WTC11 (cell line): ENCODE measurements at regions not wholly inside any gene's neighbourhood (a gene's known extent, or its start where the extent isn't known, plus 50 kb on each side); places are given as distances from the start of the nearest gene placed in this dataset.

Experiments
- ATAC-seq: fragments of 200-7000 bp; cut with Tn5 transposase; 2 replicates; pipeline ENCODE4 v1.10.0; 2021; ENCODE audit warnings: mild to moderate bottlenecking, moderate library complexity
- CTCF ChIA-PET: fragments of 300-600 bp; sonication (Branson Sonifier 250); formaldehyde crosslinking; loops from one replicate; lab custom pipeline; 2021; ENCODE audit warnings: antibody characterized with exemption; lab: Charles Lee
- POLR2A ChIA-PET: fragments of 350-600 bp; sonication (Branson Sonifier 250); formaldehyde crosslinking; loops from one replicate; lab custom pipeline; 2021; ENCODE audit warnings: antibody characterized with exemption; lab: Charles Lee
- DNase-seq: peaks from one replicate; pipeline ENCODE4 v3.0.0; 2021; ENCODE audit warnings: low spot score
- H3K27ac Mint-ChIP-seq: 2 replicates; pipeline ENCODE4 v1.8.0; 2021; ENCODE audit warnings: mixed read lengths
- H3K27me3 Mint-ChIP-seq: 2 replicates; pipeline ENCODE4 v1.8.0; 2021; ENCODE audit warnings: low read depth, mild to moderate bottlenecking, moderate library complexity, mixed read lengths
- H3K36me3 Mint-ChIP-seq: 2 replicates; pipeline ENCODE4 v1.8.0; 2021; ENCODE audit warnings: mixed read lengths
- H3K4me1 Mint-ChIP-seq: 2 replicates; pipeline ENCODE4 v1.8.0; 2022; ENCODE audit warnings: mixed read lengths
- H3K4me3 Mint-ChIP-seq: 2 replicates; pipeline ENCODE4 v1.8.0; 2021; ENCODE audit warnings: mild to moderate bottlenecking, moderate library complexity, mixed read lengths
- H3K9me3 Mint-ChIP-seq: 2 replicates; pipeline ENCODE4 v1.8.0; 2021; ENCODE audit warnings: mixed read lengths
- ATF1 ChIP-seq: sonication (generic); formaldehyde crosslinking; IDR thresholded peaks from 2 replicates; pipeline ENCODE4 v1.8.1; 2023; ENCODE audit warnings: mild to moderate bottlenecking, moderate library complexity, missing genetic modification reagents
- CBFB ChIP-seq: sonication (generic); formaldehyde crosslinking; IDR thresholded peaks from 2 replicates; pipeline ENCODE4 v1.8.1; 2022; ENCODE audit warnings: mild to moderate bottlenecking, low read depth, missing genetic modification reagents
- CREM ChIP-seq: sonication (generic); formaldehyde crosslinking; IDR thresholded peaks from 2 replicates; pipeline ENCODE4 v1.8.1; 2022; ENCODE audit warnings: mild to moderate bottlenecking, missing genetic modification reagents, moderate library complexity
- ELF4 ChIP-seq: sonication (generic); formaldehyde crosslinking; IDR thresholded peaks from 2 replicates; pipeline ENCODE4 v1.8.1; 2022; ENCODE audit warnings: low read depth, mild to moderate bottlenecking, moderate library complexity, missing genetic modification reagents
- FOXK1 ChIP-seq: sonication (generic); formaldehyde crosslinking; IDR thresholded peaks from 2 replicates; pipeline ENCODE4 v1.8.0; 2022; ENCODE audit warnings: mild to moderate bottlenecking, moderate library complexity, missing genetic modification reagents
- FOXP1 ChIP-seq: sonication (generic); formaldehyde crosslinking; IDR thresholded peaks from 2 replicates; pipeline ENCODE4 v1.8.0; 2022; ENCODE audit warnings: missing genetic modification reagents, mild to moderate bottlenecking, moderate library complexity, borderline replicate concordance
- HMGA2 ChIP-seq: fragments of 250-450 bp; sonication (Bioruptor Pico); IDR thresholded peaks from 2 replicates; pipeline ENCODE4 v1.4.0; 2021; ENCODE audit warnings: mild to moderate bottlenecking, moderate library complexity
- IRF2 ChIP-seq: sonication (generic); formaldehyde crosslinking; IDR thresholded peaks from 2 replicates; pipeline ENCODE4 v1.8.0; 2022; ENCODE audit warnings: low read depth, missing genetic modification reagents, borderline replicate concordance
- NR1H2 ChIP-seq: sonication (generic); formaldehyde crosslinking; IDR thresholded peaks from 2 replicates; pipeline ENCODE4 v1.9.0; 2021; ENCODE audit warnings: mild to moderate bottlenecking, moderate library complexity, missing genetic modification reagents
- NR3C1 ChIP-seq: sonication (generic); formaldehyde crosslinking; conservative IDR thresholded peaks from 2 replicates; pipeline ENCODE4 v1.8.1; 2023; ENCODE audit warnings: low read depth, mild to moderate bottlenecking, missing genetic modification reagents
- PRRX2 ChIP-seq: fragments of 250-450 bp; sonication (Bioruptor Pico); IDR thresholded peaks from 2 replicates; pipeline ENCODE4 v1.8.0; 2021; ENCODE audit warnings: mild to moderate bottlenecking
- SMAD4 ChIP-seq: sonication (generic); formaldehyde crosslinking; IDR thresholded peaks from 2 replicates; pipeline ENCODE4 v1.8.0; 2022; ENCODE audit warnings: mild to moderate bottlenecking, missing genetic modification reagents
- SOX15 ChIP-seq: fragments of 250-450 bp; sonication (Bioruptor Pico); IDR thresholded peaks from 2 replicates; pipeline ENCODE4 v1.9.0; 2021; ENCODE audit warnings: mild to moderate bottlenecking
- SP1 ChIP-seq: sonication (generic); formaldehyde crosslinking; conservative IDR thresholded peaks from 2 replicates; pipeline ENCODE4 v1.8.1; 2022; ENCODE audit warnings: missing genetic modification reagents
- ZBTB21 ChIP-seq: sonication (generic); formaldehyde crosslinking; IDR thresholded peaks from 2 replicates; pipeline ENCODE4 v1.8.1; 2023; ENCODE audit warnings: mild to moderate bottlenecking, missing genetic modification reagents, borderline replicate concordance
- ZNF219 ChIP-seq: sonication (generic); formaldehyde crosslinking; IDR thresholded peaks from 2 replicates; pipeline ENCODE4 v1.8.0; 2023; ENCODE audit warnings: missing genetic modification reagents, mild to moderate bottlenecking, borderline replicate concordance
- ZNF416 ChIP-seq: fragments of 250-450 bp; sonication (Bioruptor Pico); IDR thresholded peaks from 2 replicates; pipeline ENCODE4 v1.9.0; 2021; ENCODE audit warnings: mild to moderate bottlenecking, inconsistent platforms
- ZNF671 ChIP-seq: fragments of 250-450 bp; sonication (Bioruptor Pico); IDR thresholded peaks from 2 replicates; pipeline ENCODE4 v1.8.0; 2021; ENCODE audit warnings: mild to moderate bottlenecking
- TF ChIP-seq, protein P1 (sequence below): sonication (generic); formaldehyde crosslinking; IDR thresholded peaks from 2 replicates; pipeline ENCODE4 v1.8.1; 2023; ENCODE audit warnings: mild to moderate bottlenecking, missing genetic modification reagents, moderate library complexity
- TF ChIP-seq, protein P2 (sequence below): sonication (generic); formaldehyde crosslinking; IDR thresholded peaks from 2 replicates; pipeline ENCODE4 v1.8.1; 2022; ENCODE audit warnings: low read depth, mild to moderate bottlenecking, moderate library complexity, missing genetic modification reagents, borderline replicate concordance
- TF ChIP-seq, protein P3 (sequence below): sonication (generic); formaldehyde crosslinking; IDR thresholded peaks from 2 replicates; pipeline ENCODE4 v1.8.0; 2022; ENCODE audit warnings: mild to moderate bottlenecking, missing genetic modification reagents
- TF ChIP-seq, protein P4 (sequence below): fragments of 250-450 bp; sonication (Bioruptor Pico); IDR thresholded peaks from 2 replicates; pipeline ENCODE4 v1.9.0; 2021; ENCODE audit warnings: mild to moderate bottlenecking
- TF ChIP-seq, protein P5 (sequence below): sonication (generic); formaldehyde crosslinking; IDR thresholded peaks from 2 replicates; pipeline ENCODE4 v1.8.1; 2022; ENCODE audit warnings: mild to moderate bottlenecking, moderate library complexity, missing genetic modification reagents
- TF ChIP-seq, protein P6 (sequence below): sonication (generic); formaldehyde crosslinking; IDR thresholded peaks from 2 replicates; pipeline ENCODE4 v1.8.0; 2022; ENCODE audit warnings: mild to moderate bottlenecking, missing genetic modification reagents
- TF ChIP-seq, protein P7 (sequence below): sonication (generic); formaldehyde crosslinking; IDR thresholded peaks from 2 replicates; pipeline ENCODE4 v1.8.1; 2022; ENCODE audit warnings: mild to moderate bottlenecking, missing genetic modification reagents, moderate library complexity, borderline replicate concordance

DNA sequence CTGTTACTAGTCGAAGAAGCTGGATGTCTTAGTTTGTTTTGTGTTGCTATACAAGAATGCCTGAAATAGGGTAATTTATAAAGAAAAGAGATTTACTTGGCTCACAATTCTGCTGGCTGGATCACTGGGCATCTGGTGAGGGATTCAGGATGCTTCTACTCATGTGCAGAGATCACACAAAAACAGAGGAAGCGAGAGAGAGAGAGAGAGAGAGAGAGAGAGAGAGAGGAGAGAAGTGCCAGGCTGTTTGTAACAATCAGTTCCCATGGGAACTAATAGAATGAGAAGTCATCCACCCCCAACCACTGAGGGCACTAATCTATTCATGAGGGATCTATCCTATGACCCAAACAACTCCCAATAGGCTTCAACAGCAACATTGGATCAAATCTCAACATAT lies 66.2 kb upstream of the FAM9A start:
- ChIA-PET POLR2A (interaction anchor here (0.7 kb wide), 1 partner anchor 12 kb away, joined by 3 read pairs; no protein-coding TSS in a partner anchor), CTCF (no interaction called here)
- TF ChIP-seq CREM (CRISPR knock-in tag) (no peak), ZNF219 (no peak), SMAD4 (CRISPR knock-in tag) (no peak), CBFB (no peak), ZNF671 (CRISPR knock-in tag) (no peak), HMGA2 (CRISPR knock-in tag) (no peak), ZNF416 (CRISPR knock-in tag) (no peak), NR1H2 (CRISPR knock-in tag) (no peak), ZBTB21 (no peak), IRF2 (CRISPR knock-in tag) (no peak), ELF4 (CRISPR knock-in tag) (no peak), PRRX2 (no peak), FOXP1 (CRISPR knock-in tag) (no peak)
- TF ChIP-seq, protein P1, sequence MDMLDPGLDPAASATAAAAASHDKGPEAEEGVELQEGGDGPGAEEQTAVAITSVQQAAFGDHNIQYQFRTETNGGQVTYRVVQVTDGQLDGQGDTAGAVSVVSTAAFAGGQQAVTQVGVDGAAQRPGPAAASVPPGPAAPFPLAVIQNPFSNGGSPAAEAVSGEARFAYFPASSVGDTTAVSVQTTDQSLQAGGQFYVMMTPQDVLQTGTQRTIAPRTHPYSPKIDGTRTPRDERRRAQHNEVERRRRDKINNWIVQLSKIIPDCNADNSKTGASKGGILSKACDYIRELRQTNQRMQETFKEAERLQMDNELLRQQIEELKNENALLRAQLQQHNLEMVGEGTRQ (CRISPR knock-in tag): no peak
- TF ChIP-seq, protein P2, sequence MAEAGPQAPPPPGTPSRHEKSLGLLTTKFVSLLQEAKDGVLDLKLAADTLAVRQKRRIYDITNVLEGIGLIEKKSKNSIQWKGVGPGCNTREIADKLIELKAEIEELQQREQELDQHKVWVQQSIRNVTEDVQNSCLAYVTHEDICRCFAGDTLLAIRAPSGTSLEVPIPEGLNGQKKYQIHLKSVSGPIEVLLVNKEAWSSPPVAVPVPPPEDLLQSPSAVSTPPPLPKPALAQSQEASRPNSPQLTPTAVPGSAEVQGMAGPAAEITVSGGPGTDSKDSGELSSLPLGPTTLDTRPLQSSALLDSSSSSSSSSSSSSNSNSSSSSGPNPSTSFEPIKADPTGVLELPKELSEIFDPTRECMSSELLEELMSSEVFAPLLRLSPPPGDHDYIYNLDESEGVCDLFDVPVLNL (CRISPR knock-in tag): no peak
- TF ChIP-seq, protein P3, sequence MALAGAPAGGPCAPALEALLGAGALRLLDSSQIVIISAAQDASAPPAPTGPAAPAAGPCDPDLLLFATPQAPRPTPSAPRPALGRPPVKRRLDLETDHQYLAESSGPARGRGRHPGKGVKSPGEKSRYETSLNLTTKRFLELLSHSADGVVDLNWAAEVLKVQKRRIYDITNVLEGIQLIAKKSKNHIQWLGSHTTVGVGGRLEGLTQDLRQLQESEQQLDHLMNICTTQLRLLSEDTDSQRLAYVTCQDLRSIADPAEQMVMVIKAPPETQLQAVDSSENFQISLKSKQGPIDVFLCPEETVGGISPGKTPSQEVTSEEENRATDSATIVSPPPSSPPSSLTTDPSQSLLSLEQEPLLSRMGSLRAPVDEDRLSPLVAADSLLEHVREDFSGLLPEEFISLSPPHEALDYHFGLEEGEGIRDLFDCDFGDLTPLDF: no peak
- TF ChIP-seq, protein P4, sequence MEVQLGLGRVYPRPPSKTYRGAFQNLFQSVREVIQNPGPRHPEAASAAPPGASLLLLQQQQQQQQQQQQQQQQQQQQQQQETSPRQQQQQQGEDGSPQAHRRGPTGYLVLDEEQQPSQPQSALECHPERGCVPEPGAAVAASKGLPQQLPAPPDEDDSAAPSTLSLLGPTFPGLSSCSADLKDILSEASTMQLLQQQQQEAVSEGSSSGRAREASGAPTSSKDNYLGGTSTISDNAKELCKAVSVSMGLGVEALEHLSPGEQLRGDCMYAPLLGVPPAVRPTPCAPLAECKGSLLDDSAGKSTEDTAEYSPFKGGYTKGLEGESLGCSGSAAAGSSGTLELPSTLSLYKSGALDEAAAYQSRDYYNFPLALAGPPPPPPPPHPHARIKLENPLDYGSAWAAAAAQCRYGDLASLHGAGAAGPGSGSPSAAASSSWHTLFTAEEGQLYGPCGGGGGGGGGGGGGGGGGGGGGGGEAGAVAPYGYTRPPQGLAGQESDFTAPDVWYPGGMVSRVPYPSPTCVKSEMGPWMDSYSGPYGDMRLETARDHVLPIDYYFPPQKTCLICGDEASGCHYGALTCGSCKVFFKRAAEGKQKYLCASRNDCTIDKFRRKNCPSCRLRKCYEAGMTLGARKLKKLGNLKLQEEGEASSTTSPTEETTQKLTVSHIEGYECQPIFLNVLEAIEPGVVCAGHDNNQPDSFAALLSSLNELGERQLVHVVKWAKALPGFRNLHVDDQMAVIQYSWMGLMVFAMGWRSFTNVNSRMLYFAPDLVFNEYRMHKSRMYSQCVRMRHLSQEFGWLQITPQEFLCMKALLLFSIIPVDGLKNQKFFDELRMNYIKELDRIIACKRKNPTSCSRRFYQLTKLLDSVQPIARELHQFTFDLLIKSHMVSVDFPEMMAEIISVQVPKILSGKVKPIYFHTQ: no peak
- TF ChIP-seq, protein P5, sequence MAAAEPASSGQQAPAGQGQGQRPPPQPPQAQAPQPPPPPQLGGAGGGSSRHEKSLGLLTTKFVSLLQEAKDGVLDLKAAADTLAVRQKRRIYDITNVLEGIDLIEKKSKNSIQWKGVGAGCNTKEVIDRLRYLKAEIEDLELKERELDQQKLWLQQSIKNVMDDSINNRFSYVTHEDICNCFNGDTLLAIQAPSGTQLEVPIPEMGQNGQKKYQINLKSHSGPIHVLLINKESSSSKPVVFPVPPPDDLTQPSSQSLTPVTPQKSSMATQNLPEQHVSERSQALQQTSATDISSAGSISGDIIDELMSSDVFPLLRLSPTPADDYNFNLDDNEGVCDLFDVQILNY (CRISPR knock-in tag): no peak
- Mint-ChIP-seq H3K27ac (no peak overlapping the region), H3K36me3 (no peaks in the 10 kb centered on the region), H3K4me1 (peaks cover 52% of the 10 kb centered on the region), H3K4me3 (no peak overlapping the region), H3K9me3 (no peaks in the 10 kb centered on the region), H3K27me3 (no peaks in the 10 kb centered on the region)
- DNase-seq (no peak), ATAC-seq (no peak)

DNA sequence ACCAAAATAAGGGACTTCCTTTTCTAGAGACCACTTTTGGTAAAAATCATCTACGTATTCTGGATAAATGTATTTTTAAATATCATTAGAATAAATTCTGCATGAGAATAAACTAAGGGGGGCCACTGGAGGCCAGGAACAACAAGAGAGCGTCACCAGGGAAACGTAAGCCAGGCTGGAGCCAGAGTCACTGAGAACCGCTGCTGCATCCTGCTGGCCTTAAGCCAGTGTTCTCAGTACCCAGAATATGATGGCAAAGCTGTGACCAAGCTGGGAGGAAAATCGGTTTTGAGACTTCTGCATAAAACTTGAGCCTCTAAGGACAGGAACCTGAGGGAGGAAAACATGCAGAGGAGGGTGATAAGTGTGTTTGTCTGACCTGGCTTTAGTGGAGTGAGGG lies 63.0 kb upstream of the FAM9A start:
- Mint-ChIP-seq H3K4me3 (no peak overlapping the region), H3K36me3 (no peaks in the 10 kb centered on the region), H3K9me3 (no peaks in the 10 kb centered on the region), H3K27ac (no peak overlapping the region), H3K4me1 (peaks cover 20% of the 10 kb centered on the region), H3K27me3 (peaks cover 3% of the 10 kb centered on the region; the same call in 1 of the 2 replicates)
- DNase-seq (no peak), ATAC-seq (peak; percentile 39; the same call in 1 of the 2 replicates)
- TF ChIP-seq SOX15 (no peak), ATF1 (no peak), NR3C1 (CRISPR knock-in tag) (no peak), SP1 (no peak), FOXK1 (no peak), ELF4 (CRISPR knock-in tag) (no peak)
- TF ChIP-seq, protein P6, sequence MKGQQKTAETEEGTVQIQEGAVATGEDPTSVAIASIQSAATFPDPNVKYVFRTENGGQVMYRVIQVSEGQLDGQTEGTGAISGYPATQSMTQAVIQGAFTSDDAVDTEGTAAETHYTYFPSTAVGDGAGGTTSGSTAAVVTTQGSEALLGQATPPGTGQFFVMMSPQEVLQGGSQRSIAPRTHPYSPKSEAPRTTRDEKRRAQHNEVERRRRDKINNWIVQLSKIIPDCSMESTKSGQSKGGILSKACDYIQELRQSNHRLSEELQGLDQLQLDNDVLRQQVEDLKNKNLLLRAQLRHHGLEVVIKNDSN (CRISPR knock-in tag): no peak
- TF ChIP-seq, protein P7, sequence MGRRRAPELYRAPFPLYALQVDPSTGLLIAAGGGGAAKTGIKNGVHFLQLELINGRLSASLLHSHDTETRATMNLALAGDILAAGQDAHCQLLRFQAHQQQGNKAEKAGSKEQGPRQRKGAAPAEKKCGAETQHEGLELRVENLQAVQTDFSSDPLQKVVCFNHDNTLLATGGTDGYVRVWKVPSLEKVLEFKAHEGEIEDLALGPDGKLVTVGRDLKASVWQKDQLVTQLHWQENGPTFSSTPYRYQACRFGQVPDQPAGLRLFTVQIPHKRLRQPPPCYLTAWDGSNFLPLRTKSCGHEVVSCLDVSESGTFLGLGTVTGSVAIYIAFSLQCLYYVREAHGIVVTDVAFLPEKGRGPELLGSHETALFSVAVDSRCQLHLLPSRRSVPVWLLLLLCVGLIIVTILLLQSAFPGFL (CRISPR knock-in tag): no peak
- ChIA-PET CTCF (no interaction called here), POLR2A (no interaction called here)
